A549 (cell line): ENCODE measurements at regions not wholly inside any gene's neighbourhood (a gene's known extent, or its start where the extent isn't known, plus 50 kb on each side); places are given as distances from the start of the nearest gene placed in this dataset.

Source experiments
- ATAC-seq, 2 experiments: fragments of 200-7000 bp in 1 of 2; fragments of >200 bp in 1 of 2; cut with Nextera tagmentation in 1 of 2; cut with Tn5 transposase in 1 of 2; 3 replicates each; pipeline versions ENCODE4 v1.8.0 to v1.9.1; 2018 to 2020; ENCODE audit warnings: mild to moderate bottlenecking in 1 of 2, moderate library complexity in 1 of 2
- CTCF ChIA-PET: fragments of 300-600 bp; sonication (Branson Sonifier 250); formaldehyde crosslinking; extraction: SDS; loops from one replicate; lab custom pipeline; 2021; ENCODE audit warnings: antibody characterized with exemption, inconsistent platforms; lab: Yijun Ruan, JAX
- POLR2A ChIA-PET: fragments of 350-600 bp; formaldehyde crosslinking; extraction: SDS; loops from one replicate; lab custom pipeline; 2021; ENCODE audit warnings: antibody characterized with exemption, inconsistent platforms; lab: Yijun Ruan, JAX
- DNase-seq, 2 experiments: peaks; one replicate each; pipeline versions ENCODE4 v3.0.0 to v3.0.0-alpha.2; 2011 to 2016; ENCODE audit warnings: low read depth in 1 of 2, low spot score in 1 of 2
- FAIRE-seq: peaks from 2 replicates; lab custom pipeline; 2011; peaks lifted over from hg19 to GRCh38; lab: Jason Lieb, UNC
- H3K27ac ChIP-seq, 2 experiments: fragments of >200 bp; sonication (Bioruptor Twin); formaldehyde crosslinking; 3 replicates each; pipeline ENCODE4 v1.5.1; 2016 to 2017
- H3K4me1 ChIP-seq: fragments of >200 bp; sonication (Bioruptor Twin); formaldehyde crosslinking; 3 replicates; pipeline ENCODE4 v1.6.1; 2016
- H3K4me2 ChIP-seq: fragments of >200 bp; sonication (Bioruptor Twin); formaldehyde crosslinking; 3 replicates; pipeline ENCODE4 v1.6.1; 2016
- H3K4me3 ChIP-seq: fragments of >200 bp; sonication (Bioruptor Twin); formaldehyde crosslinking; 3 replicates; pipeline ENCODE4 v1.5.1; 2016
- H3K9me3 ChIP-seq: fragments of >200 bp; sonication (Bioruptor Twin); formaldehyde crosslinking; 3 replicates; pipeline ENCODE4 v1.6.1; 2016
- CEBPB ChIP-seq, 2 experiments: fragments of >200 bp in 1 of 2; sonication (Bioruptor Twin) in 1 of 2; formaldehyde crosslinking in 1 of 2; IDR thresholded peaks; 2 replicates each; pipeline ENCODE4 v1.6.1; 2012 to 2016
- CHD2 ChIP-seq: fragments of 150-350 bp; IDR thresholded peaks from 2 replicates; pipeline ENCODE4 v1.6.1; 2014; ENCODE audit warnings: low read length; ENCODE audit not compliant: partially characterized antibody
- EHF ChIP-seq: fragments of 250-450 bp; sonication (Bioruptor Pico); IDR thresholded peaks from 2 replicates; pipeline ENCODE4 v1.5.0; 2020; ENCODE audit warnings: mild to moderate bottlenecking
- FOXS1 ChIP-seq: fragments of 250-450 bp; sonication (Bioruptor Pico); IDR thresholded peaks from 2 replicates; pipeline ENCODE4 v1.5.0; 2020; ENCODE audit warnings: mild to moderate bottlenecking, moderate library complexity
- GATA3 ChIP-seq: IDR thresholded peaks from 2 replicates; pipeline ENCODE4 v1.6.1; 2012; ENCODE audit warnings: borderline replicate concordance
- HOXB5 ChIP-seq: fragments of 250-450 bp; sonication (Bioruptor Pico); IDR thresholded peaks from 2 replicates; pipeline ENCODE4 v1.5.0; 2020; ENCODE audit warnings: mild to moderate bottlenecking, moderate library complexity
- NFE2L2 ChIP-seq: fragments of 150-350 bp; conservative IDR thresholded peaks from 2 replicates; pipeline ENCODE4 v1.6.1; 2014; ENCODE audit warnings: low read length
- NR3C1 ChIP-seq: fragments of >200 bp; sonication (Bioruptor Twin); formaldehyde crosslinking; IDR thresholded peaks from 3 replicates; pipeline ENCODE4 v1.6.1; 2017
- SREBF2 ChIP-seq: fragments of 450-650 bp; IDR thresholded peaks from 2 replicates; pipeline ENCODE4 v1.6.1; 2014; ENCODE audit warnings: mild to moderate bottlenecking, moderate library complexity
- WGBS: methylation state at CpG from one replicate; pipeline ENCODE4 v1.1.6; 2017; ENCODE audit errors: missing lambda C conversion rate; 5-methylcytosine and 5-hydroxymethylcytosine counted together
- small RNA-seq, 6 experiments: library from RNA; depleted of rRNA; stranded (forward); fragments of <200 nt; gene quantifications; one replicate each; pipeline ENCODE3, GENCODE V24; 2012
- TF ChIP-seq, protein P1 (sequence below): fragments of >200 bp; sonication (Bioruptor Twin); formaldehyde crosslinking; IDR thresholded peaks from 3 replicates; pipeline ENCODE4 v1.5.1; 2016

DNA sequence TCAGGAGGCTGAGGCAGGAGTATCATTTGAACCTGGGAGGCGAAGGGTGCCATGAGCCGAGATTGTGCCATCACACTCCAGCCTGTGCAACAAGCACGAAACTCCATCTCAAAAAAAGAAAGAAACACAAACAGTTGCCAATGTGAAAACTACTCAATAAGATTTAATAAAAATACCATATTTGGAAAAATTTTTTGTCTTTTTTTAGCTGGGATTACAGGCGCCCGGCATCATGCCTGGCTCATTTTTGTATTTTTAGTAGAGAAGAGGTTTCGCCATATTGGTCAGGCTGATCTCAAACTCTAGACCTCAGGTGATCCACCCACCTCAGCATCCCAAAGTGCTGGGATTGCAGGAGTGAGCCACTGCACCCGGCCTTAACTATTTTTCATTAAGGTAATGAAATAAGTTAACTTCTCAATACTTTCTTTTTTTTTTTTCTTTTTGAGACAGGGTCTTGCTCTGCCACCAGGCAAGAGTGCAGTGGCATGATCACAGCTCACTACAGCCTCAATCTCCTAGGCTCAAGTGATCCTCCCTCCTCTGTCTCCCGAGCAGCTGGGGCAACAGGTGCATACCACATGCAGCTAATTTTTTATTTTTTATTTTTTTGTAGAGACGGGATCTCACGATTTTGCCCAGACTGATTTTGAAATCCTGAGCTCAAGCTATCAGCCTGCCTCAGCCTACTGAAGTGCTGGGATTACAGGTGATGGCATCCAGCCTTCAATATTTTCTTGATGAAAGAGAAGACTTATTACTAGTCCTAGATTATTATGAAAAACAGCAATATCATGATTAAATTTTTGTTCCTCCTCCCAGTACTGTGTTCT lies 4746.2 kb upstream of the OR11H1 start:
- no peak for DNase-seq
- no peak overlapping the region for H3K4me3 ChIP-seq
- H3K27ac ChIP-seq, result no peak overlapping the region
- POLR2A ChIA-PET, result no interaction called here
- no peak overlapping the region for H3K4me2 ChIP-seq
- 18% methylated on average over 10 of the region's 10 CpGs for WGBS
- ATAC-seq, result no peak
- H3K9me3 ChIP-seq, result peaks cover 32% of the 10 kb centered on the region
- no peak for FAIRE-seq
- CTCF ChIA-PET, result interaction anchor here (1.1 kb wide), 1 partner anchor 286 kb away, joined by 4 read pairs; no protein-coding TSS in a partner anchor
- H3K4me1 ChIP-seq, result no peaks in the 10 kb centered on the region
- TF ChIP-seq FOXS1 (CRISPR knock-in tag), result no peak
- TF ChIP-seq GATA3, result no peak
- TF ChIP-seq, protein P1, sequence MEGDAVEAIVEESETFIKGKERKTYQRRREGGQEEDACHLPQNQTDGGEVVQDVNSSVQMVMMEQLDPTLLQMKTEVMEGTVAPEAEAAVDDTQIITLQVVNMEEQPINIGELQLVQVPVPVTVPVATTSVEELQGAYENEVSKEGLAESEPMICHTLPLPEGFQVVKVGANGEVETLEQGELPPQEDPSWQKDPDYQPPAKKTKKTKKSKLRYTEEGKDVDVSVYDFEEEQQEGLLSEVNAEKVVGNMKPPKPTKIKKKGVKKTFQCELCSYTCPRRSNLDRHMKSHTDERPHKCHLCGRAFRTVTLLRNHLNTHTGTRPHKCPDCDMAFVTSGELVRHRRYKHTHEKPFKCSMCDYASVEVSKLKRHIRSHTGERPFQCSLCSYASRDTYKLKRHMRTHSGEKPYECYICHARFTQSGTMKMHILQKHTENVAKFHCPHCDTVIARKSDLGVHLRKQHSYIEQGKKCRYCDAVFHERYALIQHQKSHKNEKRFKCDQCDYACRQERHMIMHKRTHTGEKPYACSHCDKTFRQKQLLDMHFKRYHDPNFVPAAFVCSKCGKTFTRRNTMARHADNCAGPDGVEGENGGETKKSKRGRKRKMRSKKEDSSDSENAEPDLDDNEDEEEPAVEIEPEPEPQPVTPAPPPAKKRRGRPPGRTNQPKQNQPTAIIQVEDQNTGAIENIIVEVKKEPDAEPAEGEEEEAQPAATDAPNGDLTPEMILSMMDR, result no peak
- TF ChIP-seq NR3C1, result no peak
- TF ChIP-seq NFE2L2, result no peak
- no peak for TF ChIP-seq SREBF2
- no peak for TF ChIP-seq CHD2
- TF ChIP-seq HOXB5 (CRISPR knock-in tag), result no peak
- TF ChIP-seq CEBPB (IDR thresholded peaks at IDR 0.05), result no peak
- TF ChIP-seq EHF (CRISPR knock-in tag), result no peak

Small RNA genes lying in the stretch of these regions (small RNA-seq; reads per million reads assigned to genes)
- 0 reads per million in 6 experiments for gene RF00004
